Vagina (tissue), 2 donors: ENCODE measurements at regions not wholly inside any gene's neighbourhood (a gene's known extent, or its start where the extent isn't known, plus 50 kb on each side); places are given as distances from the start of the nearest gene placed in this dataset.
"Not testable (repeated sequence)": the region's sequence is repeated elsewhere in the genome, so short reads cannot be mapped to it uniquely, and the experiment has no call there.

Experiments used
- DNase-seq, 2 donors: peaks; one replicate each; pipeline ENCODE4 v3.0.0-alpha.2; 2017; ENCODE audit errors: extremely low spot score in 2 of 2
- H3K27ac ChIP-seq: fragments of 200-600 bp; sonication (generic); one replicate; pipeline ENCODE4 v1.5.1; 2019
- H3K27me3 ChIP-seq: fragments of 200-600 bp; sonication (generic); one replicate; pipeline ENCODE4 v1.5.1; 2019
- H3K36me3 ChIP-seq, 2 donors: fragments of 200-600 bp; sonication (generic); one replicate each; pipeline ENCODE4 v1.5.1; 2017 to 2019
- H3K4me1 ChIP-seq: fragments of 200-600 bp; sonication (generic); one replicate; pipeline ENCODE4 v1.5.1; 2019
- H3K4me3 ChIP-seq, 2 donors: fragments of 200-600 bp; sonication (generic); 1 replicate in 1 of 2; 2 replicates in 1 of 2; pipeline ENCODE4 v1.5.1; 2016 to 2019
- H3K9me3 ChIP-seq: fragments of 200-600 bp; sonication (generic); one replicate; pipeline ENCODE4 v1.5.1; 2019
- CTCF ChIP-seq, 3 experiments: fragments of 450-650 bp in 2 of 3; fragments of 200-600 bp in 1 of 3; sonication (generic) in 1 of 3; IDR thresholded peaks; one replicate each; pipeline ENCODE4 v1.5.1; 2017 to 2019; ENCODE audit warnings: antibody characterized with exemption in 3 of 3, mild to moderate bottlenecking in 2 of 3, moderate library complexity in 2 of 3
- POLR2A ChIP-seq, 2 donors: fragments of 450-650 bp; IDR thresholded peaks; one replicate each; pipeline ENCODE4 v1.6.1; 2017; ENCODE audit warnings: antibody characterized with exemption in 2 of 2, mild to moderate bottlenecking in 2 of 2, moderate library complexity in 2 of 2
- POLR2AphosphoS5 ChIP-seq, 2 donors: sonication (generic); formaldehyde crosslinking; IDR thresholded peaks; one replicate each; pipeline ENCODE4 v1.9.0; 2017; ENCODE audit warnings: antibody characterized with exemption in 2 of 2, mild to moderate bottlenecking in 2 of 2, low read depth in 1 of 2; ENCODE audit not compliant: insufficient read depth in 1 of 2
- intact Hi-C: fragments of 100-400 bp; cut with DNase I; formaldehyde crosslinking; loops from one replicate; pipeline ENCODE4 v1.15.1; 2023

DNA sequence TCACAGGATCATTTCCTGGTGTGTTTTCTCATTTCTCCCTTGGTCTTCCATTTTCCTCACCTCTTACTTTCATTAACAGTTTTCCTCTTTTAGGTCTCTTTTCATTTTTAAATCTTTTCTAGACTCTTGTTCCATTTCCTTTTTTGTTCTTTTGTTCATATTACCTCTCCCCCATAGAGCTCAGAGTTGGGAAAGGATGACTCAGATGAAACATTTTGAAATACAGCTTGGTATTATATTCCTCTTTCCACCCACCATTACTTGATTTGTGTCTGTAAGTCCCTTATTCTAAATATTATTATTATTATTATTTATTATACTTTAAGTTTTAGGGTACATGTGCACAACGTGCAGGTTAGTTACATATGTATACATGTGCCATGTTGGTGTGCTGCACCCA is 153.1 kb downstream of the VGLL3 start:
- no peak overlapping the region for H3K4me3 ChIP-seq
- no peaks in the 10 kb centered on the region for H3K4me1 ChIP-seq
- H3K27ac ChIP-seq: no peak overlapping the region
- intact Hi-C loops: no loop called here
- H3K36me3 ChIP-seq: no peaks in the 10 kb centered on the region
- no peaks in the 10 kb centered on the region for H3K27me3 ChIP-seq
- no peaks in the 10 kb centered on the region for H3K9me3 ChIP-seq
- TF ChIP-seq CTCF (IDR thresholded peaks at IDR 0.05): no peak
- no peak for TF ChIP-seq POLR2A (IDR thresholded peaks at IDR 0.05)
- TF ChIP-seq POLR2AphosphoS5 (IDR thresholded peaks at IDR 0.05; ENCODE audit: insufficient read depth in 1 of 2, low read depth in 1 of 2): no peak
- DNase-seq: no peak

DNA sequence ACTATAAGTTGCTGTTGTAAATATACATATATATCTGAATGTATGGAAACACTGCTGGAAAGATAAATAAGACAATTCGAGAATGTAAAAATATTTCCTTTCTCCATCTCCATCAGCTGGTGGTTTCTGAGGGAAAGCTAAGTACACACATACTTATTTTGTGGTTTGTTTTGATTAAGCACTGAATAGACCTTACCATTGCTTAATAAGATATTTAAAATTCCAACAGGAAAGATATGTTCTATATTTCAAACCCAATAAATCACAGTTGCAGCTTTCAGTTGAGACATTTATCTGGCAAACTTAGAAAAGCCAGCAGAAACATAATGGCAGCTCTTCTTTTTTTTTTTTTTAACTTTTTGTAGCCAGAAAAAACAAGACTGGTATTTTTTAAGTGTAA is 160.4 kb downstream of the VGLL3 start:
- no peaks in the 10 kb centered on the region for H3K36me3 ChIP-seq
- H3K27ac ChIP-seq: no peak overlapping the region
- H3K4me3 ChIP-seq: no peak overlapping the region
- intact Hi-C loops: no loop called here
- H3K27me3 ChIP-seq: no peaks in the 10 kb centered on the region
- no peak for TF ChIP-seq CTCF (IDR thresholded peaks at IDR 0.05)
- TF ChIP-seq POLR2A (IDR thresholded peaks at IDR 0.05): no peak
- TF ChIP-seq POLR2AphosphoS5 (IDR thresholded peaks at IDR 0.05; ENCODE audit: insufficient read depth in 1 of 2, low read depth in 1 of 2): no peak
- H3K9me3 ChIP-seq: no peaks in the 10 kb centered on the region
- H3K4me1 ChIP-seq: no peaks in the 10 kb centered on the region
- DNase-seq: no peak

- no peak overlapping the region for H3K27ac ChIP-seq
- no peaks in the 10 kb centered on the region for H3K4me1 ChIP-seq
- H3K4me3 ChIP-seq: no peak overlapping the region
- no peaks in the 10 kb centered on the region for H3K36me3 ChIP-seq
- H3K27me3 ChIP-seq: no peaks in the 10 kb centered on the region
- DNase-seq: no peak
- intact Hi-C loops: no loop called here
- no peaks in the 10 kb centered on the region for H3K9me3 ChIP-seq
- TF ChIP-seq POLR2AphosphoS5 (IDR thresholded peaks at IDR 0.05; ENCODE audit: insufficient read depth in 1 of 2, low read depth in 1 of 2) (no peak), POLR2A (IDR thresholded peaks at IDR 0.05) (no peak), CTCF (IDR thresholded peaks at IDR 0.05) (no peak)
Measured at GRCh38 chr3:86828751-86829150, 162.2 kb downstream of the VGLL3 start.

DNA sequence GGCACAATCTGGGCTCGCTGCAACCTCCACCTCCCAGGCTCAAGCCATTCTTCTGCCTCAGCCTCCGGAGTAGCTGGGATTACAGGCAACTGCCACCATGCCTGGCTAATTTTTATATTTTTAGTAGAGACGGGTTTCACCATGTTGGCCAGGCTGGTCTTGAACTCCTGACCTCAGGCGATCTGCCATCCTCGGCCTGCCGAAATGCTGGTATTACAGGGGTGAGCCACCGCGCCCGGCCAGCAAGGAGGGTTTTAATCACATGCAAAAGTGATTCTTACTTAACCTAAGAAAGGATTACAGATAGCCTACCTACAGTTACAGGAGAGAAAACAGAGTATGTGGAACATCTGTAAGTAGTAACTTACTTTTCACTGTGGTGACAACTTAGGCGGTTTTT is 163.4 kb downstream of the VGLL3 start:
- H3K27me3 ChIP-seq, H3K4me3 ChIP-seq, H3K4me1 ChIP-seq, H3K9me3 ChIP-seq, intact Hi-C loops, H3K27ac ChIP-seq, H3K36me3 ChIP-seq, DNase-seq: not testable (repeated sequence)

DNA sequence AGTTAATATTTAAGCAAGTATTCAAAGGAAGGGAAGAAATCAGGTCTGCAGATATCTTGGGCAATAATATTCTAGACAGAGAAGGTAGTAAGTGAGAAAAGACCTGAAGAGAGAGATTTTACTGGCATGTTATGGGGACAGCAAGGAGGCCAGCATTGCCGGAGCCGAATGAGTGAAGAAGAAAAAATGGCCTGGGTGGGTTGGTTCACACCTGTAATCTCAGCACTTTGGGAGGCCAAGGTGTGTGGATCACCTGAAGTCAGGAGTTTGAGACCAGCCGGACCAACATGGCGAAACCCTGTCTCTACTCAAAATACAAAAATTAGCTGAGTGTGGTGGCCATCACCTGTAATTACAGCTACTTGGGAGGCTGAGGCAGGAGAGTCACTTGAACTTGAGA is 164.7 kb downstream of the VGLL3 start:
- no peaks in the 10 kb centered on the region for H3K36me3 ChIP-seq
- no peak for TF ChIP-seq POLR2AphosphoS5 (IDR thresholded peaks at IDR 0.05; ENCODE audit: insufficient read depth in 1 of 2, low read depth in 1 of 2)
- TF ChIP-seq CTCF (IDR thresholded peaks at IDR 0.05): no peak
- no peak for TF ChIP-seq POLR2A (IDR thresholded peaks at IDR 0.05)
- H3K4me1 ChIP-seq: no peaks in the 10 kb centered on the region
- H3K9me3 ChIP-seq: no peaks in the 10 kb centered on the region
- H3K27me3 ChIP-seq: no peaks in the 10 kb centered on the region
- no peak overlapping the region for H3K27ac ChIP-seq
- DNase-seq: no peak
- no peak overlapping the region for H3K4me3 ChIP-seq
- intact Hi-C loops: no loop called here

DNA sequence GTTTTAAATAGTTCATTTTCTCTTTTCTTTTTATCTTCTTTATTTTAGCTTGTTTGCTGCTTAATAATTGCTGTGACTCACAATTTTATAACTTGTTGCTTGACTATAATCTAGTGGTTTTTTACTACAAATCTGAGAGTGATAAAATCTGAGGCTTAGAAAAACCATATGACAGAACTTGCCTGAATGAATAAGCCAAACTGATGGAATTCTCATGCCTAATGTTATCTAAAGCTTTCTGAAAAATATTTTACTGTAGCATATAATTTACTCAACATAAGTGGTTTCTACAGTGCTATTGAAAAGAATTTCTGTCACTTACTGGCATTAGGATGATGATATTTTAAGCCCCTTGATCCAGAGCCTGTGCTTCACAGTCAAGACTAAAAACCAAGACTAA is 175.1 kb downstream of the VGLL3 start:
- no peaks in the 10 kb centered on the region for H3K9me3 ChIP-seq
- no peak for DNase-seq
- intact Hi-C loops: no loop called here
- H3K4me3 ChIP-seq: no peak overlapping the region
- no peaks in the 10 kb centered on the region for H3K36me3 ChIP-seq
- no peak overlapping the region for H3K27ac ChIP-seq
- TF ChIP-seq POLR2AphosphoS5 (IDR thresholded peaks at IDR 0.05; ENCODE audit: insufficient read depth in 1 of 2, low read depth in 1 of 2) (no peak), CTCF (IDR thresholded peaks at IDR 0.05) (no peak), POLR2A (IDR thresholded peaks at IDR 0.05) (no peak)
- H3K4me1 ChIP-seq: no peaks in the 10 kb centered on the region
- H3K27me3 ChIP-seq: no peaks in the 10 kb centered on the region
